ENCODE measurements at regions not wholly inside any gene's neighbourhood (a gene's known extent, or its start where the extent isn't known, plus 50 kb on each side); places are given as distances from the start of the nearest gene placed in this dataset.
A peak's percentile ranks its signal among the peaks of the same experiment; 100 is the strongest.

GRCh38 chr11:121810291-121810690 is 305.7 kb downstream of the BLID start:
- no peaks in the 10 kb centered on the region for H3K27me3 ChIP-seq (ENCODE audit: insufficient read depth, low read length)
- TF ChIP-seq EZH2 (IDR thresholded peaks at IDR 0.05; ENCODE audit: insufficient read depth, low read length) (no peak), CTCF (IDR thresholded peaks at IDR 0.05; ENCODE audit: insufficient read depth, low read depth, low read length) (no peak)
- Mint-ChIP-seq H3K36me3 (ENCODE audit: low read depth, unreplicated experiment) (no peaks in the 10 kb centered on the region), H3K27me3 (ENCODE audit: low read depth, unreplicated experiment) (no peaks in the 10 kb centered on the region), H3K4me1 (ENCODE audit: low read depth, unreplicated experiment) (peaks cover 8% of the 10 kb centered on the region), H3K4me3 (ENCODE audit: unreplicated experiment) (no peak overlapping the region), H3K27ac (ENCODE audit: unreplicated experiment) (peak overlapping the region; percentile 83), H3K9me3 (ENCODE audit: unreplicated experiment) (peaks cover 15% of the 10 kb centered on the region)
- no peaks in the 10 kb centered on the region for H3K4me1 ChIP-seq (ENCODE audit: insufficient read depth, low read length)
- no peaks in the 10 kb centered on the region for H4K20me1 ChIP-seq (ENCODE audit: insufficient read depth, low read length)
- no peak overlapping the region for H3K4me3 ChIP-seq (ENCODE audit: insufficient read depth, low read depth, low read length)
- peaks cover 3% of the 10 kb centered on the region for H3K9me3 ChIP-seq (ENCODE audit: insufficient read depth, low read depth, low read length)
- peak; percentile 78 for DNase-seq (ENCODE audit: low read depth)
- no peak overlapping the region for H3K9ac ChIP-seq (ENCODE audit: low read length)
- H3K4me2 ChIP-seq (ENCODE audit: low read length) = peak overlapping the region; percentile 48
- H3K79me2 ChIP-seq (ENCODE audit: insufficient read depth, low read length) = no peaks in the 10 kb centered on the region
- H3K27ac ChIP-seq (ENCODE audit: low read depth, low read length) = peak overlapping the region; percentile 12
- peak overlapping the region; percentile 32 for H2AFZ ChIP-seq (ENCODE audit: low read depth, low read length)
- FAIRE-seq = peak; percentile 55
- H3K36me3 ChIP-seq (ENCODE audit: insufficient read depth, low read length) = no peaks in the 10 kb centered on the region

GRCh38 chr11:121808096-121808495 is 307.9 kb downstream of the BLID start:
- no peaks in the 10 kb centered on the region for H3K36me3 Mint-ChIP-seq (ENCODE audit: low read depth, unreplicated experiment)
- H3K4me2 ChIP-seq (ENCODE audit: low read length) = no peak overlapping the region
- H2AFZ ChIP-seq (ENCODE audit: low read depth, low read length) = no peak overlapping the region
- no peak overlapping the region for H3K27ac ChIP-seq (ENCODE audit: low read depth, low read length)
- no peaks in the 10 kb centered on the region for H3K79me2 ChIP-seq (ENCODE audit: insufficient read depth, low read length)
- H3K4me3 Mint-ChIP-seq (ENCODE audit: unreplicated experiment) = no peak overlapping the region
- H3K9me3 Mint-ChIP-seq (ENCODE audit: unreplicated experiment) = peaks cover 14% of the 10 kb centered on the region
- no peak overlapping the region for H3K9ac ChIP-seq (ENCODE audit: low read length)
- FAIRE-seq (no peak), DNase-seq (ENCODE audit: low read depth) (no peak)
- H3K27ac Mint-ChIP-seq (ENCODE audit: unreplicated experiment) = no peak overlapping the region
- H3K4me1 Mint-ChIP-seq (ENCODE audit: low read depth, unreplicated experiment) = peaks cover 8% of the 10 kb centered on the region
- no peaks in the 10 kb centered on the region for H4K20me1 ChIP-seq (ENCODE audit: insufficient read depth, low read length)
- H3K27me3 Mint-ChIP-seq (ENCODE audit: low read depth, unreplicated experiment) = no peaks in the 10 kb centered on the region
- no peaks in the 10 kb centered on the region for H3K4me1 ChIP-seq (ENCODE audit: insufficient read depth, low read length)
- H3K36me3 ChIP-seq (ENCODE audit: insufficient read depth, low read length) = no peaks in the 10 kb centered on the region
- H3K4me3 ChIP-seq (ENCODE audit: insufficient read depth, low read depth, low read length) = no peak overlapping the region
- no peaks in the 10 kb centered on the region for H3K27me3 ChIP-seq (ENCODE audit: insufficient read depth, low read length)
- peaks cover 3% of the 10 kb centered on the region for H3K9me3 ChIP-seq (ENCODE audit: insufficient read depth, low read depth, low read length)
- TF ChIP-seq CTCF (IDR thresholded peaks at IDR 0.05; ENCODE audit: insufficient read depth, low read depth, low read length) = no peak
- TF ChIP-seq EZH2 (IDR thresholded peaks at IDR 0.05; ENCODE audit: insufficient read depth, low read length) = no peak

- TF ChIP-seq CTCF (IDR thresholded peaks at IDR 0.05; ENCODE audit: insufficient read depth, low read depth, low read length) (no peak), EZH2 (IDR thresholded peaks at IDR 0.05; ENCODE audit: insufficient read depth, low read length) (no peak)
- H3K27ac Mint-ChIP-seq (ENCODE audit: unreplicated experiment) = no peak overlapping the region
- H3K4me1 Mint-ChIP-seq (ENCODE audit: low read depth, unreplicated experiment) = peaks cover 14% of the 10 kb centered on the region
Measured at GRCh38 chr11:121807051-121807450, 309.0 kb downstream of the BLID start.

More at GRCh38 chr11:121807051-121807450, 309.0 kb downstream of the BLID start:
- Mint-ChIP-seq H3K9me3 (ENCODE audit: unreplicated experiment) (peaks cover 3% of the 10 kb centered on the region), H3K36me3 (ENCODE audit: low read depth, unreplicated experiment) (no peaks in the 10 kb centered on the region), H3K27me3 (ENCODE audit: low read depth, unreplicated experiment) (no peaks in the 10 kb centered on the region), H3K4me3 (ENCODE audit: unreplicated experiment) (no peak overlapping the region)
- Histone ChIP-seq H3K4me3 (ENCODE audit: insufficient read depth, low read depth, low read length) (no peak overlapping the region), H4K20me1 (ENCODE audit: insufficient read depth, low read length) (no peaks in the 10 kb centered on the region), H3K9ac (ENCODE audit: low read length) (no peak overlapping the region), H3K79me2 (ENCODE audit: insufficient read depth, low read length) (no peaks in the 10 kb centered on the region), H3K4me2 (ENCODE audit: low read length) (no peak overlapping the region), H3K4me1 (ENCODE audit: insufficient read depth, low read length) (no peaks in the 10 kb centered on the region), H3K36me3 (ENCODE audit: insufficient read depth, low read length) (no peaks in the 10 kb centered on the region), H3K27me3 (ENCODE audit: insufficient read depth, low read length) (no peaks in the 10 kb centered on the region), H3K9me3 (ENCODE audit: insufficient read depth, low read depth, low read length) (no peaks in the 10 kb centered on the region), H3K27ac (ENCODE audit: low read depth, low read length) (no peak overlapping the region), H2AFZ (ENCODE audit: low read depth, low read length) (no peak overlapping the region)
- DNase-seq (ENCODE audit: low read depth) (no peak), FAIRE-seq (no peak)

Data from astrocyte (in vitro differentiated cells and primary cell).